ENCODE measurements at regions not wholly inside any gene's neighbourhood (a gene's known extent, or its start where the extent isn't known, plus 50 kb on each side); places are given as distances from the start of the nearest gene placed in this dataset.
"Not testable (repeated sequence)": the region's sequence is repeated elsewhere in the genome, so short reads cannot be mapped to it uniquely, and the experiment has no call there.

DNA sequence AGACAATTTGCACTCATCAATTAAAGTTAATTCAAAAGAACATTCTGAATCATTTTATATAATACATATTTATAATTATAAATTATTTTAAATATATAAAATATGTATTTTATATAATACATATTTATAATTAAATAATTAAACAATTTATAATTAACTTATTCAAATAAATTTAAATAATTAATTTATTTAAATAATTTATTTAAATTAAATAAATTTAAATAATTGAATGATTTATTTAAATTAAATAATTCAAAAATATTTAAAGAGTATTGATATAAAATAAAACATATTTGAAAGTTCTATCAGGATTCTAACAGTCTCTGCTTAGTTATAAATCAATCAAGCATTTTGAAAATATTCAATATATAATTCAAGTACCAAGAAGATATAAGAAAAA, 775.5 kb upstream of the CTNND2 start:
- Mint-ChIP-seq H3K27ac (no peak overlapping the region), H3K4me1 (ENCODE audit: low read depth in 2 of 2) (no peaks in the 10 kb centered on the region), H3K9me3 (no peaks in the 10 kb centered on the region), H3K4me3 (no peak overlapping the region), H3K36me3 (no peaks in the 10 kb centered on the region), H3K27me3 (no peaks in the 10 kb centered on the region)
- DNase-seq (ENCODE audit: low spot score) (no peak), ATAC-seq (no peak)

DNA sequence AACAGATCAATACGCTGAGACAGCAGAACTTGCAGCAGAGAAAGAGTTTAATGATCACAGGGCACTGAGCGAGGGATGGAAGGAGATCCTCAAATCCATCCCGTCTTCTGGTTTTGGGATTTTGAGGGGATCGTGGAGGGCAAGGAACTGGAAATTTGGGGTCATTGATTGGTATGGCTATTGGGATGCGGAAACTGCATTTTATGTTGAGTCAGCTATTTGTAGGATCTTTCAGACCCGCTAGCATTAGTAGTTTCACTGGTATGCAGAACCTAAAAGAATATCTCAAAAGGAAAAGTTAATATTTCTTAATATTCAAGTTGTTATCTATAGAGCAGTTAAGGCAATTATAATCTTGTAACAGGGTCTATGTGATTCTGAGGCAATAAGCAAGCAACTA, 771.7 kb upstream of the CTNND2 start:
- Mint-ChIP-seq H3K4me3 (no peak overlapping the region), H3K36me3 (no peaks in the 10 kb centered on the region), H3K27me3 (no peaks in the 10 kb centered on the region), H3K4me1 (ENCODE audit: low read depth in 2 of 2) (no peaks in the 10 kb centered on the region), H3K9me3 (no peaks in the 10 kb centered on the region), H3K27ac (no peak overlapping the region)
- ATAC-seq, result no peak
- no peak for DNase-seq (ENCODE audit: low spot score)

DNA sequence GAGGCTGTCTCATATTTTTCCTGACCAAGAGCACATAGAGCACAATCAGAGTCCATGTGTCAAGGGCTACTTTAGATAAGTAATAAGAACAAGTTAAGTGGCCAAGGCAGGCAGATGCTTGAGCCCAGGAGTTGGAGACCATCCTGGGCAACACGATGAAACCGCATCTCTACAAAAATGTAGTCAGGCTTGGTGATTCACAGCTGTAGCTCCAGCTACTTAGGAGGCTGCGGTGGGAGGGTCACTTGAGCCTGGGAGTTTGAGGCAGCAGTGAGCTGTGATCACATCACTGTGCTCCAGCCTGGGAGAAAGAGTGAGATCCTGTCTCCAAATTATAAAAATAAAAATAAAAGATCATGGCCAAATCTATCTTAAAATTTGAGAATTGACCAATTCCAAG, 767.9 kb upstream of the CTNND2 start:
- Mint-ChIP-seq H3K9me3 (no peaks in the 10 kb centered on the region), H3K27ac (no peak overlapping the region), H3K36me3 (no peaks in the 10 kb centered on the region), H3K27me3 (no peaks in the 10 kb centered on the region), H3K4me1 (ENCODE audit: low read depth in 2 of 2) (no peaks in the 10 kb centered on the region), H3K4me3 (no peak overlapping the region)
- ATAC-seq (no peak), DNase-seq (ENCODE audit: low spot score) (no peak)

DNA sequence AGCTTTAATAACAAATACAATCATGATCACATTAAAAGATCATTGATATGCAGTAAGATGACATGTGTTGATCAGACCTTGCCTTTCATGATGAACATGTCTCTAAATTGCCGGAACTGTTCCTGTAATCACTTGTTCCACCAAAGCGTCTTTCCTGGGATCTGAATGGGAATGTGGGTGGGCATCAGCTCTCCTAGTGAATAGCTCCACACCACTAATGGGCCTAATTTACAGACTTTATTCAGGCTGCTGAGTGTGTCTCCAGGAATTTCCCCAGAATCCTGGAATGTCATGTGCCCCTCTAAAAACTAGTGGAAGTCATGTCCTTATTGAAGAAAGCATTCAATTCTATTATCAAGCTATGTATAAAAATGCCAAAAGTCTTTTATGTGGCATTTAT, 765.1 kb upstream of the CTNND2 start:
- H3K27ac Mint-ChIP-seq, result no peak overlapping the region
- no peaks in the 10 kb centered on the region for H3K27me3 Mint-ChIP-seq
- no peaks in the 10 kb centered on the region for H3K4me1 Mint-ChIP-seq (ENCODE audit: low read depth in 2 of 2)
- H3K36me3 Mint-ChIP-seq, result no peaks in the 10 kb centered on the region
- H3K4me3 Mint-ChIP-seq, result no peak overlapping the region
- ATAC-seq (no peak), DNase-seq (ENCODE audit: low spot score) (no peak)
- peaks cover 9% of the 10 kb centered on the region for H3K9me3 Mint-ChIP-seq

DNA sequence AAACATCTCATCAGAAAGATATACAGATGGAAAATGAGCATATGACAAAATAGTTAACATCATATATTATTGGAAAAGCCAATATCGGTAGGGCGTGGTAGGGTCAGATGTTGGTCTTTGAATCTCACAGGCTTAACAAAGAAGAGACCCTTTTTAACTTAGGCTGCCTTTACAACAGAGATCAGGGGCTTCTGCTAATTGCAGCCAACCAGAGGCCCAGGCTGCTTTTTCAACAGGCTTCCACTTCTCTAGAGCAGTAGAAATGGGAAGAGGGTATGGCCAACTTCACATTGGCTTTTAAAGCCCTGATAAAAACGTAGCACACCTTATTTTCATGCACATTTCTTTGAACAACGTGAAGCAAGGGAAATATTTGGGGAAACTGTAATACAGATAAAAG, 764.3 kb upstream of the CTNND2 start:
- Mint-ChIP-seq H3K36me3 (no peaks in the 10 kb centered on the region), H3K9me3 (peaks cover 13% of the 10 kb centered on the region), H3K4me1 (ENCODE audit: low read depth in 2 of 2) (no peaks in the 10 kb centered on the region), H3K27me3 (no peaks in the 10 kb centered on the region), H3K4me3 (no peak overlapping the region), H3K27ac (no peak overlapping the region)
- ATAC-seq (no peak), DNase-seq (ENCODE audit: low spot score) (no peak)

DNA sequence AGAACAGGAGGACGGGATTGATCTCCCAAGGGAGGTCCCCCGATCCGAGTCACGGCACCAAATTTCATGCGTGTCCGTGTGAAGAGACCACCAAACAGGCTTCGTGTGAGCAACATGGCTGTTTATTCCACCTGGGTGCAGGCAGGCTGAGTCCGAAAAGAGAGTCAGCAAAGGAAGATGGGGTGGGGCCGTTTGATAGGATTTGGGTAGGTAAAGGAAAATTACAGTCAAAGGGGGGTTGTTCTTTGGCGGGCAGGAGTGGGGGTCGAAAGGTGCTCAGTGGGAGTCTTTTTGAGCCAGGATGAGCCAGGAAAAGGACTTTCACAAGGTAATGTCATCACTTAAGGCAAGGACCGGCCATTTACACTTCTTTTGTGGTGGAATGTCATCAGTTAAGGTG, 763.6 kb upstream of the CTNND2 start:
- not testable (repeated sequence) for H3K27ac Mint-ChIP-seq; H3K36me3 Mint-ChIP-seq; H3K27me3 Mint-ChIP-seq; H3K4me3 Mint-ChIP-seq; ATAC-seq; DNase-seq (ENCODE audit: low spot score); H3K4me1 Mint-ChIP-seq (ENCODE audit: low read depth in 2 of 2)
- H3K9me3 Mint-ChIP-seq, result peaks cover 13% of the 10 kb centered on the region

DNA sequence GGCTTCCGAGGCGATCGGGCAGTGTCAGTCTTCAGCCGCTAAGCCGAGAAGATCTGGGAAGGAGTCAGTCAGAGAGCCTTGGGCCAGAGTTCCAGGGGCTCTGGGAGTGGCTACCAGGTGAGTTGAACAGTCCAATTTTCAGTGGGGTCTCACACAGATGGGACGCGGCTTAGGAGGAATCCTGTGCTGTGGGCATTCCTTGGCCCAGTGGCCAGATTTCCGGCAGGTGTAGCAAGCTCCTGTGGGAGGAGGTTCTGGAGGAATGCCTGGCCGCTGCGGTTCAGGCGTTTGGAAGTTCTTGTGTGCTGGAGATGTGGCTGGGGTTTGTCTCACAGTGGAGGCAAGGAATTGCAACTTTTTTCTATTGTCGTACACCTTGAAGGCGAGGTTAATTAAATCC, 761.5 kb upstream of the CTNND2 start:
- not testable (repeated sequence) for H3K4me3 Mint-ChIP-seq; H3K27me3 Mint-ChIP-seq; H3K27ac Mint-ChIP-seq; H3K36me3 Mint-ChIP-seq; H3K4me1 Mint-ChIP-seq (ENCODE audit: low read depth in 2 of 2); DNase-seq (ENCODE audit: low spot score); ATAC-seq
- H3K9me3 Mint-ChIP-seq, result peaks cover 16% of the 10 kb centered on the region

DNA sequence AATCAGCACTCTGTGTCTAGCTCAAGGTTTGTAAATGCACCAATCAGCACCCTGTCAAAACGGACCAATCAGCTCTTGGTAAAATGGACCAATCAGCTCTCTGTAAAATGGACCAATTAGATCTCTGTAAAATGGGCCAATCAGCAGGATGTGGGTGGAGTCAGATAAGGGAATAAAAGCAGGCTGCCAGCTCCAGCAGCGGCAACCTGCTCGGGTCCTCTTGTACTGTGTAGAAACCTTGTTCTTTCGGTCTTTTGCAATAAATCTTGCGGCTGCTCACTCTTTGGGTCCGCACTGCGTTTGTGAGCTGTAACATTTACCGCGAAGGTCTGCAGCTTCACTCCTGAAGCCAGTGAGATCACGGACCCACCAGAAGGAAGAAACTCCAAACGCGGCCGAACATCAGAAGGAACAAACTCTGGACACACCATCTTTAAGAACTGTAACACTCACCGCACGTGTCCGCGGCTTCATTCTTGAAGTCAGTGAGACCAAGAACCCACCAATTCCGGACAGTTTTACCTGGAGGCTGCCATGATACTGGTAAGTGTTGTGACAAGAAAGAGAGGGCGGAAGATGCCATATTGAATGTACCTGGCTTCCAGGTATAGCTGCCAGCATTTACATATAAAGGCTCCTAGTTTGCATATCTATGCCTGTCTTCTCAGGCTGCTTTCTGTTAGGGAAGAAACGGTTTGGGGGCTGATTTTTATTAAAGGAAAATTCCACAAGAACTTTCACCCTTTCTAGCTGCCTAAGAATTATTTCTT, 758.5 kb upstream of the CTNND2 start:
- Mint-ChIP-seq H3K9me3 (peaks cover 23% of the 10 kb centered on the region), H3K36me3 (no peaks in the 10 kb centered on the region), H3K4me1 (ENCODE audit: low read depth in 2 of 2) (no peaks in the 10 kb centered on the region), H3K27ac (no peak overlapping the region), H3K27me3 (no peaks in the 10 kb centered on the region), H3K4me3 (no peak overlapping the region)
- DNase-seq (ENCODE audit: low spot score) (no peak), ATAC-seq (no peak)

DNA sequence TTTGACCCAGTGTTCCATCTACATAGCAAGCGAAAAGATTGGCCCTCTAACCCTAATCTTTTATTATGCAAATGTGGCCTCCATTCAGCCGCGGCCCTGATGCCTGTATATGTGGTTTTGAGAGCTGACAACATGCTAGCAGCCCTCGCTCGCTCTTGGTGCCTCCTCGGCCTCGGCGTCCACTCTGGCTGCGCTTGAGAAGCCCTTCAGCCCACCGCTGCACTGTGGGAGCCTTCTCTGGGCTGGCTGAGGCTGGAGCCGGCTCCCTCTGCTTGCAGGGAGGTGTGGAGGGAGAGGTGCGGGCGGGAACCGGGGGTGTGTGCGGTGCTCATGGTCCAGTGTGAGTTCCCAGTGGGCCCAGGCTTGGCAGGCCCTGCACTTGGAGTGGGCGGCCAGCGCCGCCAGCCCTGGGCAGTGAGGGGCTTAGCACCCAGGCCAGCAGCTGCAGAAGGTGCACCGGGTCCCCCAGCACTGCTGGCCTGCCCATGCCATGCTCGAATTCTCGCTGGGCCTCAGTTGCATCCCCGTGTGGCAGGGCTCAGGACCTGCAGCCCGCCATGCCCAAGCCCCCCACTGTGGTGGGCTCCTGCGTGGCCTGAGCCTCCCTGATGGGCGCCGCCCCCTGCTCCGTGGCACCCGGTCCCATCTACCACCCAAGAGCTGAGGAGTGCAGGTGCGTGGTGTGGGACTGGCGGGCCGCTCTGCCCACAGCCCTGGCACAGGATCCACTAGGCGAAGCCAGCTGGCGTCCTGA, 757.5 kb upstream of the CTNND2 start:
- DNase-seq (ENCODE audit: low spot score) (no peak), ATAC-seq (no peak)
- peaks cover 23% of the 10 kb centered on the region for H3K9me3 Mint-ChIP-seq
- H3K27me3 Mint-ChIP-seq, result no peaks in the 10 kb centered on the region
- H3K4me1 Mint-ChIP-seq (ENCODE audit: low read depth in 2 of 2), result no peaks in the 10 kb centered on the region
- H3K27ac Mint-ChIP-seq, result no peak overlapping the region
- H3K36me3 Mint-ChIP-seq, result no peaks in the 10 kb centered on the region
- no peak overlapping the region for H3K4me3 Mint-ChIP-seq

DNA sequence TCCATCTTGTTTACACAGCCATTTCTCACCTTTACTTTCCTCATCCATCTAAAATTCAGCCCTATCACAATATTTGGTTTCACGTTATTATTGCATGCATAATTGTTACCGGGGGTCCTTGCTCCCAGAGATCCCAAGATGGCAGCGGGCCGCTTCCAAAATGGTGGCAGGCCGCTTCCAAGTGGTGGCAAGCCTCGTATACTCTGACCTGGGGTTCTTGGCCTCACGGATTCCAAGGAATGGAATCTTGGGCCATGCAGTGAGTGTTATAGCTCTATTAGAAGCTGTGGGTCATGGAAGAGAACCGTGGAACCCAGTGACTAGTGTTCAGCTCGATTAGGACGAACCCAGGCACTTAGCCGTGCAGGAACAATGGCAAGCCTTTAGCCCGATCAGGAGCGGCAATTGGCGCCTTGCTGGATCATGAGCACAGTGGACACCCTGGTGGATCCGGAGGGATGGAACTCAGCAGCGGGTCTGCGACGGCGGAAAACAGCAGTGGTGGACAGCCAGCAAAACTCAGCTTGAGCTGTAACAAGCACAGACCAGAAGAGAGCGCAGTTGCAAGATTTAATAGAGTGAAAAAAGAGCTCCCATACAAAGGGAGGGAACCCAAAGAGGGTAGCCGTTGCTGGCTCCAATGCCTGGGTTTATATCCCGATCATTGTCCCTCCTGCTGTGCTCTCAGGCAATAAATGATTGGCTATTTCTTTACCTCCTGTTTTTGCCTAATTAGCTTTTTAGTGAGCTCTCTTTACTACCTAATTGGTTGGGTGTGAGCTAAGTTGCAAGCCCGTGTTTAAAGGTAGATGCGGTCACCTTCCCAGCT, 756.2 kb upstream of the CTNND2 start:
- H3K36me3 Mint-ChIP-seq; H3K27me3 Mint-ChIP-seq; H3K4me1 Mint-ChIP-seq (ENCODE audit: low read depth in 2 of 2); H3K4me3 Mint-ChIP-seq; ATAC-seq; H3K27ac Mint-ChIP-seq; DNase-seq (ENCODE audit: low spot score): not testable (repeated sequence)
- peaks cover 23% of the 10 kb centered on the region for H3K9me3 Mint-ChIP-seq

DNA sequence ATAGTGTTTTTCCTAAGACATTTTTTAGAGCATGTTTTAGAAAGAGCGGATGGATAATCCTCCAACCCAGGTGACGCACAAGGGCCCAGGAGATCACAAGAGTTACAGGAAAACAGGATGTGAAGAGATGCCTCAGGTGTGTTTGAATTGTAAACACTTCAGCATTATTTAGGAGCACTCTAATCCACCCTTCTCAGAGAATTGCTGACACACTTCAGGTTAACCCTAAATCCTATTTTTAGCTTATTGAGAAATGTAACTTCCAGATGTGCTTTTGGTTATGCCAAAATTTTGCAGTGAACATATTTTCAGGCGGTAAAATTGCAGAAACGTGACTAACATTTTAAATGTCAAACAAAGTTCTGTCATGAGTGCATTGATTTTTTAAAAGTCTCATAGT, 755.4 kb upstream of the CTNND2 start:
- H3K4me3 Mint-ChIP-seq, result no peak overlapping the region
- H3K36me3 Mint-ChIP-seq, result no peaks in the 10 kb centered on the region
- DNase-seq (ENCODE audit: low spot score) (no peak), ATAC-seq (no peak)
- no peaks in the 10 kb centered on the region for H3K27me3 Mint-ChIP-seq
- H3K27ac Mint-ChIP-seq, result no peak overlapping the region
- no peaks in the 10 kb centered on the region for H3K4me1 Mint-ChIP-seq (ENCODE audit: low read depth in 2 of 2)
- H3K9me3 Mint-ChIP-seq, result peaks cover 18% of the 10 kb centered on the region

DNA sequence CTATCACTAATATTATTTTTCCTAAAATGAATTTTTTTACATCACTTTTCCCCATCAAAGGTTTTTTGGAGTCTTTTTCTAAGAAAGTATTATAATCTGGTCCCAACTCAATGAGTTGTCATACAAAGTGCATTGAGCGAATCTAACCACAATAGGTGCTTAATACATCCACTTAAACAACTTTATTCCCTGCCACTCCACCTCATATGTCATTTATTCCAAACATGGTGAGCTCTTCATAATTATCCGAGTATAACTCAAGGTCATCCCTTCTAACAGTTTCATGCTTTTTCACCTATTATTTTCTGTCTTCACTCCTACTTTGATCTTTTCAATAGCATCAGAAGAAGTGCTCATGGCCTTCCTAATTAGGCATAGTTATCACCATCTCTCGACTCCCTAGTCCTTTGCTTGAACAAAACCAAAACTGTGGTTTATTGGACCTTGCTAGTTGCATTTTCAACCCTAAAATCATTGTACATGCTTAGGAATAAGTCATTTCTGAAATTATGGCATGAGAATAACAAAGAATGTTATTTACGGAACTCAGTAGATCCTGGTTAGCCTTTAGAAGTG, 754.7 kb upstream of the CTNND2 start:
- H3K4me3 Mint-ChIP-seq, result no peak overlapping the region
- H3K4me1 Mint-ChIP-seq (ENCODE audit: low read depth in 2 of 2), result no peaks in the 10 kb centered on the region
- H3K9me3 Mint-ChIP-seq, result peaks cover 11% of the 10 kb centered on the region
- no peak for DNase-seq (ENCODE audit: low spot score)
- H3K27me3 Mint-ChIP-seq, result no peaks in the 10 kb centered on the region
- H3K27ac Mint-ChIP-seq, result no peak overlapping the region
- no peaks in the 10 kb centered on the region for H3K36me3 Mint-ChIP-seq
- ATAC-seq, result no peak

DNA sequence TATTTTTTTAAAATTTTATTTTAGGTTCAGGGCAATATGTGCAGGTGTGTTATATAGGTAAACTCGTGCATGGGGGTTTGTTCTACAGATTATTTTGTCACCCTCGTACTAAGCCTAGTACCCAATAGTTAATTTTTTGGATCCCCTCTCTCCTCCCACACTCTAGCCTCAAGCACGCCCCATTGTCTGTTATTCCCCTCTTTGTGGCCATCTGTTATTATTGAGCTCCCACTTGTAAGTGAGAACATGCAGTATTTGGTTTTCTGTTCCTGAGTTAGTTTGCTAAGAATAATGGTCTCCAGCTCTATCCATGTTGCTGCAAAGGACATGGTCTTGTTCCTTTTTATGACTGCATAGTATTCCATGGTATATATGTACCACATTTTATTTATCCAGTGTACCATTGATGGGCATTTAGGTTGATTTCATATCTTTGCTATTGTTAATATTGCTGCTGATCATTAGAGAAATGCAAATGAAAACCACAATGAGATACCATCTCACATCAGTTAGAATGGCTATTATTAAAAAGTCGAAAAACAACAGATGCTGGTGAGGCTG, 753.7 kb upstream of the CTNND2 start:
- not testable (repeated sequence) for H3K27ac Mint-ChIP-seq; H3K4me3 Mint-ChIP-seq; DNase-seq (ENCODE audit: low spot score); H3K9me3 Mint-ChIP-seq; H3K4me1 Mint-ChIP-seq (ENCODE audit: low read depth in 2 of 2); H3K27me3 Mint-ChIP-seq; H3K36me3 Mint-ChIP-seq; ATAC-seq
